KMS-11 (cell line): ENCODE measurements at regions not wholly inside any gene's neighbourhood (a gene's known extent, or its start where the extent isn't known, plus 50 kb on each side); places are given as distances from the start of the nearest gene placed in this dataset.

ENCODE experiments used
- H2AFZ ChIP-seq: fragments of 200-600 bp; sonication (generic); 2 replicates; pipeline ENCODE4 v1.6.1; 2016; ENCODE audit warnings: antibody characterized with exemption, mixed run types, low read depth
- H3K27ac ChIP-seq: fragments of 200-600 bp; sonication (generic); 2 replicates; pipeline ENCODE4 v1.6.1; 2016; ENCODE audit warnings: mild to moderate bottlenecking, mixed run types
- H3K27me3 ChIP-seq: fragments of 200-600 bp; sonication (generic); 2 replicates; pipeline ENCODE4 v1.6.1; 2017; ENCODE audit warnings: mild to moderate bottlenecking, low read depth, mixed run types, moderate library complexity; ENCODE audit not compliant: insufficient read depth
- H3K36me3 ChIP-seq: fragments of 200-600 bp; sonication (generic); 2 replicates; pipeline ENCODE4 v1.6.1; 2017; ENCODE audit warnings: mild to moderate bottlenecking, mixed run types; ENCODE audit not compliant: insufficient read depth
- H3K4me1 ChIP-seq: fragments of 200-600 bp; sonication (generic); 2 replicates; pipeline ENCODE4 v1.6.1; 2016; ENCODE audit warnings: mild to moderate bottlenecking, low read depth, mixed run types; ENCODE audit not compliant: poor library complexity, severe bottlenecking
- H3K4me2 ChIP-seq: fragments of 200-600 bp; sonication (generic); 2 replicates; pipeline ENCODE4 v1.7.0; 2016; ENCODE audit warnings: mild to moderate bottlenecking, mixed run types
- H3K4me3 ChIP-seq: fragments of 200-600 bp; sonication (generic); IDR thresholded peaks from 2 replicates; pipeline ENCODE4 v1.6.1; 2017; ENCODE audit warnings: low read depth, low read length, mixed read lengths; ENCODE audit not compliant: insufficient read depth
- H3K79me2 ChIP-seq: fragments of 200-600 bp; sonication (generic); 2 replicates; pipeline ENCODE4 v1.6.1; 2016; ENCODE audit warnings: low read depth, mixed run types; ENCODE audit not compliant: insufficient read depth
- H3K9ac ChIP-seq: fragments of 200-600 bp; sonication (generic); 2 replicates; pipeline ENCODE4 v1.6.1; 2016; ENCODE audit warnings: mild to moderate bottlenecking, mixed run types
- H4K20me1 ChIP-seq: fragments of 200-600 bp; sonication (generic); 2 replicates; pipeline ENCODE4 v1.6.1; 2016; ENCODE audit warnings: mild to moderate bottlenecking, mixed run types; ENCODE audit not compliant: insufficient read depth
- TF ChIP-seq, protein P1 (sequence below): fragments of 200-600 bp; sonication (generic); conservative IDR thresholded peaks from 2 replicates; pipeline ENCODE4 v1.6.1; 2017; ENCODE audit warnings: low read depth, mild to moderate bottlenecking, antibody characterized with exemption, low read length, moderate library complexity, mixed read lengths

GRCh38 chr15:79192462-79193036 lies 90.0 kb upstream of the ANKRD34C start:
- H3K9ac ChIP-seq: no peak overlapping the region
- H3K27me3 ChIP-seq: no peaks in the 10 kb centered on the region
- no peaks in the 10 kb centered on the region for H3K36me3 ChIP-seq
- H3K4me1 ChIP-seq: no peaks in the 10 kb centered on the region
- H3K27ac ChIP-seq: no peak overlapping the region
- no peak overlapping the region for H3K4me3 ChIP-seq
- no peaks in the 10 kb centered on the region for H4K20me1 ChIP-seq
- H3K4me2 ChIP-seq: no peak overlapping the region
- no peak overlapping the region for H2AFZ ChIP-seq
- TF ChIP-seq, protein P1, sequence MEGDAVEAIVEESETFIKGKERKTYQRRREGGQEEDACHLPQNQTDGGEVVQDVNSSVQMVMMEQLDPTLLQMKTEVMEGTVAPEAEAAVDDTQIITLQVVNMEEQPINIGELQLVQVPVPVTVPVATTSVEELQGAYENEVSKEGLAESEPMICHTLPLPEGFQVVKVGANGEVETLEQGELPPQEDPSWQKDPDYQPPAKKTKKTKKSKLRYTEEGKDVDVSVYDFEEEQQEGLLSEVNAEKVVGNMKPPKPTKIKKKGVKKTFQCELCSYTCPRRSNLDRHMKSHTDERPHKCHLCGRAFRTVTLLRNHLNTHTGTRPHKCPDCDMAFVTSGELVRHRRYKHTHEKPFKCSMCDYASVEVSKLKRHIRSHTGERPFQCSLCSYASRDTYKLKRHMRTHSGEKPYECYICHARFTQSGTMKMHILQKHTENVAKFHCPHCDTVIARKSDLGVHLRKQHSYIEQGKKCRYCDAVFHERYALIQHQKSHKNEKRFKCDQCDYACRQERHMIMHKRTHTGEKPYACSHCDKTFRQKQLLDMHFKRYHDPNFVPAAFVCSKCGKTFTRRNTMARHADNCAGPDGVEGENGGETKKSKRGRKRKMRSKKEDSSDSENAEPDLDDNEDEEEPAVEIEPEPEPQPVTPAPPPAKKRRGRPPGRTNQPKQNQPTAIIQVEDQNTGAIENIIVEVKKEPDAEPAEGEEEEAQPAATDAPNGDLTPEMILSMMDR: no peak
- H3K79me2 ChIP-seq: no peaks in the 10 kb centered on the region

GRCh38 chr15:79190093-79190492 lies 92.4 kb upstream of the ANKRD34C start:
- Histone ChIP-seq H3K4me2 (no peak overlapping the region), H3K79me2 (no peaks in the 10 kb centered on the region), H3K4me3 (no peak overlapping the region), H3K9ac (no peak overlapping the region), H3K36me3 (no peaks in the 10 kb centered on the region), H2AFZ (no peak overlapping the region), H3K4me1 (no peaks in the 10 kb centered on the region), H3K27me3 (no peaks in the 10 kb centered on the region), H3K27ac (no peak overlapping the region), H4K20me1 (no peaks in the 10 kb centered on the region)
- TF ChIP-seq, protein P1: no peak

GRCh38 chr15:79186616-79187015 lies 95.9 kb upstream of the ANKRD34C start:
- TF ChIP-seq, protein P1: no peak

DNA sequence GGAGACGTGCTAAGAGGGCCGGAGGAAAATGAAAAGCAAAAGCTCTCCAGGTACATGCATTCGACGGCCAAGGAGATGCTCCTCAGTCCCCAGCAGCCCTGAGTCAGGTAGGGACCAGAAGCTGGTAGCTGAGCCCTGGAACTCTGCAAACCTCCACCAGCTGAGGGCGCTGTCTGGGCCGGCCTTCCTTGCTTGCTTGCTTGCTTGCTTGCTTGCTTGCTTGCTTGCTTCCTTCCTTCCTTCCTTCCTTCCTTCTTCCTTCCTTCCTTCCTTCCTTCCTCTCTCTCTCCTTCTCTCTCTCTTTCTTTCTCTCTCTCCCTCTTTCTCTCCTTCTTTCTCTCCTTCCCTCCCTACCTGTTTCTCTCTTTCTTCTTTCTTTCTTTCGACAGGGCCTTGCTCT lies 94.6 kb upstream of the RASGRF1 start:
- H3K36me3 ChIP-seq: no peaks in the 10 kb centered on the region
- no peaks in the 10 kb centered on the region for H3K79me2 ChIP-seq
- H3K4me2 ChIP-seq: no peak overlapping the region
- H3K27ac ChIP-seq: no peak overlapping the region
- H4K20me1 ChIP-seq: no peaks in the 10 kb centered on the region
- no peaks in the 10 kb centered on the region for H3K4me1 ChIP-seq
- H2AFZ ChIP-seq: no peak overlapping the region
- no peak overlapping the region for H3K4me3 ChIP-seq
- no peaks in the 10 kb centered on the region for H3K27me3 ChIP-seq
- no peak overlapping the region for H3K9ac ChIP-seq
- TF ChIP-seq, protein P1: no peak

More at GRCh38 chr15:79186616-79187015, 95.9 kb upstream of the ANKRD34C start:
- Histone ChIP-seq H3K27me3 (no peaks in the 10 kb centered on the region), H3K27ac (no peak overlapping the region), H2AFZ (no peak overlapping the region), H3K4me2 (no peak overlapping the region), H3K36me3 (no peaks in the 10 kb centered on the region), H3K79me2 (no peaks in the 10 kb centered on the region), H4K20me1 (no peaks in the 10 kb centered on the region), H3K4me3 (no peak overlapping the region), H3K9ac (no peak overlapping the region), H3K4me1 (no peaks in the 10 kb centered on the region)
